Middle frontal gyrus (tissue), 1 donor: ENCODE measurements at regions not wholly inside any gene's neighbourhood (a gene's known extent, or its start where the extent isn't known, plus 50 kb on each side); places are given as distances from the start of the nearest gene placed in this dataset.
A peak's percentile ranks its signal among the peaks of the same experiment; 100 is the strongest.
"Not testable (repeated sequence)": the region's sequence is repeated elsewhere in the genome, so short reads cannot be mapped to it uniquely, and the experiment has no call there.

Experiments
- DNase-seq: peaks from one replicate; pipeline ENCODE4 v3.0.0-alpha.2; 2015; ENCODE audit warnings: low spot score; ENCODE audit errors: extremely low spot score

DNA sequence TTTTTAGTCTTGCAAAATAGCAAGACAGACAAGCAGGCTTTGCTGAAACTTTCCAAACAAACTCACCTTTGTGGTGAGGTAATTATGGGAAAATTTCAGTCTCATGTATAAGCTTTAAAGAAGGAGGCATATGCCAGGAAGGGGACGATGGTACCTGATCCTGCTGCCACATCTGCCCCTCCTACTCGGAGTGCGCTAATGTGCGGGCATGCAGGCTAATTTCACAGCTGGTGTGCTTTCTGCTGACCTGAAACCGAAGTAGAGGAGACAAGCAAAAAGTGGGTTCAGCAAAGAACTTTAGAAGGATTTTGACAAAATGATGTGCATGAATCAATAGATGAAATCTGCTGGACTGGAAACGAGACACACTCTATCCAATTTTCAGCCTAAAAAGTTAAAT, 117.1 kb upstream of the IRX4 start:
- no peak for DNase-seq

DNA sequence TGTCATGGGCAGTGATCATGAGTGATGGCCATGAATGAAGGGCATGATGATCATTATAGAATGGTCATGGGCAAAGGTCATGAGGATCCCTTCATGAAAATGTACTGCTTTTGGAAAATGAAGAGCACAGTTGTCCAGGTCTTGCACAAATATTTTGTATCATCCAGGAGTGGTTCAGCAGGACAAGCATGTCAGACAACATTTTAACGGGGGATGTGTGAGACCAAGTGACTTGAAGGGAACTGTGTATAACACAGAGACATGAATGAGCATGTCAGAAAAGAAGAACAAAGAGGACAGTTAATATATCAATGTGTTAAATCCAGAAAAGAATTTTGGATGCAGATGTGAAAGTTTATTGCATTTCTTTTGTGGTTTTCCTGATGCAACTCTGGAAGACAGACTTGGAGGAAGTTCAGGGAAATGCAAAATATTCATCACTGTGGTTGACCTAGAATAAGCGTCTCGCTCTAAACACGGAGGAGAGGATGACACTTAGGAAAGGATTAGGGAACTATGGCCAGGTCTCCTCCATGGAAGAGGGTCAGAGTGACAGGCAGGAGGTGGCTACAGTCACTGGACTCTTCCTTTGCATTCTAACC, 116.1 kb upstream of the IRX4 start:
- no peak for DNase-seq

DNA sequence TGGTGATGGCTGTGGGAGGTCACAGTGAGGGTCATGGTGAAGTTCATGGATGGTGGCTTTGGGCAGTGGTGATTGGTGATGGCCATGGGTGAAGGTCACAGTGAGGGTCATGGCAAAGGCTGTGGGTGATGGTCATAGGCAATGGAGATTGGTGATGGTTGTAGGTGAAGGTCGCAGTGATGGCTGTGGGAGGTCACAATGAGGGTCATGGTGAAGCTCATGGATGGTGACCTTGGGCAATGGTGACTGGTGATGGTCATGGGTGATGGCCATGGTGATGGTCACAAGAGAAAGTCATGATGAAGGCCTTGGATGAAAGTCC, 115.6 kb upstream of the IRX4 start:
- DNase-seq: no peak

DNA sequence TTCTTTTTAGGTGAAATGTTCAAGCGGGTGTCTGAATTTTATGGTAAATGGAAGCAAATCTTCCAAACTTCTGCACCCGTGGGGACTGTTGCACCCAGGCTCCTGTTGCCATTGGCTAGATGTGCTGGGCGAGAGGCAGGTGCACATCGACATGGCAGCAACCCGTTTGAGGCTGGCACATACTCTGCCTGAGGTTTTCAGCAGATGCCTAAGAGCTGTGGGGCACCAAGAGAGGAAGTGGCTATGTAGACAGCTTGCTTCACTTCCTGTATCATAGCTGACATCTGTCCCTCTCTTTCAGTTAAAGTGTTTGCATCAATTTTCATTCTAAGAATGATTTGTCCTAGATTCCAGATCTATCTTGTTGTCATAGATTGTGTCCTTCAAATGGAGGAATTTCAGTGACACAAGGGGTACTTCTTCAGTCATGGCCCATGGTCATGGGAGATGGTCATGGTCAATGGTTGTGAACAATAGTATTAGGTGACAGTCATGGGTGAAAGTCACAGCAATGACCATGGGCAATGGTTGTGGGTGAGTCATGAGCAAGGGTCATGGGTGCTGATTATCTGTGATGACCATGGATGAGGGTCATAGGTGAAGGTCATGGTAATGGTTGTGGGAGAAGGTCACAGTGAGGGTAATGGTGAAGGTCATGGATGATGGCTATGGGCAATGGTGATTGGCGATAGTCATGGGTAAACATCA, 115.1 kb upstream of the IRX4 start:
- DNase-seq: no peak

DNA sequence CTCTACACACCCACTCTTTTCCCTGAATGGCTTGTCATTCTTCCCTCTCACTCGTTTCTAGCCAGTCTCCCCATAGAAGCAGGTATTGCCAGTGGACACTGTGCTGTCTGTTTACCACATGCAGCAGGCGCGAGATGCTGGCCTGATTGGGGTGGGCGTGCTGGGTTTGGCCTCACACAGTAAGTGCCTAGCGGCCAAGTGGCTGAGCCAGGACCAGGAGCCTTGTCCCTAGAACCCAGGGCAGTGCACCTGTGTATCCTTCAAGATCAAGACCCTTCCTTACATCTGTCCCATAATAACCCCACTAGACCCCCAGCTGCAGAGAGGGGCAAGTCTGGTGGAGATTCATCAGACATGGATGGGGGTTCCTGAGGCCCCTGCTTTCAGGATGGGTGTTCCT, 112.8 kb upstream of the IRX4 start:
- no peak for DNase-seq

DNA sequence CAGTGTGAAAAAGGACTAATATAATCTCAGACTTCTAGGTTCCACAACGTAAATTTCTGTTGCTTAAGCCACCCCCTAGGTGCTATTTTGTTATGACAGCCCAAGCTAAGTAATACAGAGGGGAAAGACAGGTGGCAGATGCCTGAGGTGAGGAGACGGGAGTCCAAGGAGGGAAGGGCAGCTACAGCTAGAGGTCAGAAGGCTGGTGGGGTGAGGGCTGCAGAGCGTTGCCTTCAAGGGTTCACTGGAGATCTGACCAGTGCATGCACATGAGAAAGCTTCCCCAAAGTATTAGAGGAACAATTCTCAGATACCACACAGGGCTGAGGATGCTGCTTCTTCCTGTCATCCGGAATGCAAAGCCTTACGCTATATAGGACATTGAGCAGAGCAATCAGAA, 104.7 kb upstream of the IRX4 start:
- no peak for DNase-seq

DNA sequence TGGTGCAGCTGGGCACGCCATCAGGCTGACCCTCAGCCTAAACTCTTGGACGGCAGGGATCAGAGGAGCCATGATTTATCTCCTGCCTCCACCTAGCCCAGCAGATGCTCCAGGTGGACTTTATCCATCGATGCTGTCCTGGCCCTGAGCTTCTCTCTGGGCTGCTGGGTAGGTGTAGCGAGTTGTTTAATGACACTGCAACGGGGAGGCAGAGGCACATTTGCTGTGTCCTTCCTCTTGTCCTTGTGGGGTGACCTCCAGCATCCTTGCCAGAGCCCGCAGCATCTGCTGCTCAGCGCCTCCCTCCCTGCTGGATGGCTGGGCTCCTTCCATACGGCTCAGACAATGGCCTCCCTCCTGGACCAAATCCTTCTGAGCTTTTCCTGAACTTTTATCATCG, 103.1 kb upstream of the IRX4 start:
- no peak for DNase-seq

DNA sequence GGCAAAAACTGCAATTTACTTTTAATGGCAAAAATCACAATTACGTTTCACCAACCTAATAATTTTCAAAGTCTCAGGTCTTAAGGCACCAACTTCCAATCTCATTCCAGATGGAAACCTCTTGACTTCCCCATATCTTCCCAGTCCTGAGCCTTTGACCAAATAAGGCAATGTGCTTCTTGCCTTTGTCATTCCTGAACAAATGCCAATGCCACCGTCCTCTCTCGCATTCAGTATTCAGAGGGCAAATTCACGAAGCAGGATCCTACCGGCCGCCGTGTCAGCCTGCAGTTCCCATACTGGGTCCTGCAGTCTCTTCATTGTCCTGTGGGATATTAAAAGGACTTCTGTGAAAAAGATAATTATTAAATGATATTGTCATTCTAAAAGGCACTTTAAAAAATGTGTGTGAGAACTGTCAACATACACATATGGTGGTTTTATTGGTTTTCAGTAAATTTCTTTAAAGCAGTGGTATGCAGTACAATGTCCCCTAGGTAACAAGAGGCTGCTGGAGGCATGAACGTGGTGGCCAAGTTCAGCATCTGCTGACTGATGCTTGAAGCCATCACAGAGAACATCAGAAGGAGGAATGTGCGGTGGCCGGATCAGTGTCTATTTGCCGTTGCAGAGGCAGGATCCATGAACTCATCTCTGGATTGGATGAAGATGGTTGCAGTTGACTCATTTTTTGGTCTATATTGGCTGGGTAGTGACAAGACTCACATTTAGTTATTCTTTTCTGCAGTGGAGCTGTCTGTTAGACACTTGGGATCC, 101.4 kb upstream of the IRX4 start:
- no peak for DNase-seq

DNA sequence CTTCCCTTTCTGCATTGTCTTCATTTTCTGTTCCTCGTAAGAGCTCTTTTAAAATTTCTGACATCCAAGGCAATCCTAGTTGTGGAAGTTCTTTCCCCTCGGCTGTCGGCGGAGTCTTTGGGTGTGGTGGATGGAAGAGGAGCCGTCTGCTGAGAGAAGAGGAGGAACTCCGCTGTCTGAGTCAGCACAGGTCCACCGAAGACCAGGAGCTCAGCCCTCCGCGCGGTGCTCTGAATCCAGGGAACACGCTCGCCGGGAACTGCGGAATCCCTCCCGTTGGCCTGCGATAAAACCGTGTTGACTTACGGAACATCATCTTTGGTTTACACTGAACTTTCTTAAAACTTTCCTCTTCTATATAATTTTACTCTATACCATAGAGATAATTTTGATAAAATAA, 100.7 kb upstream of the IRX4 start:
- no peak for DNase-seq

DNA sequence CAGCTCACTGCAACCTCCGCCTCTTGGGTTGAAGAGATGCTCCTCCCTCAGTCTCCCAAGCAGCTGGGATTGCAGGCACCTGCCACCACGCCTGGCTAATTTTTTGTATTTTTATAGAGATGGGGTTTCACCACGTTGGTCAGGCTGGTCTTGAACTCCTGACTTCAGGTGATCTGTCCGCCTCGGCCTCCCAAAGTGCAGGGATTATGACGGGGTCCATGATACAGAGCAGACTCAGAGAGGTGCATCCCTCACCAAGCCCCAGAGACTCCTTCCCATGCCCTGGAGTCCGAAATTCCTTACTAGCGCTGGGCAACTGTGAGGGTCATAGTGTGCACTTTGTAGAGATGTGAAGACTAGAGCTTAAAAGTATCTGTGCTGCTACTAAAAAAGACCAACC, 99.8 kb upstream of the IRX4 start:
- not testable (repeated sequence) for DNase-seq

DNA sequence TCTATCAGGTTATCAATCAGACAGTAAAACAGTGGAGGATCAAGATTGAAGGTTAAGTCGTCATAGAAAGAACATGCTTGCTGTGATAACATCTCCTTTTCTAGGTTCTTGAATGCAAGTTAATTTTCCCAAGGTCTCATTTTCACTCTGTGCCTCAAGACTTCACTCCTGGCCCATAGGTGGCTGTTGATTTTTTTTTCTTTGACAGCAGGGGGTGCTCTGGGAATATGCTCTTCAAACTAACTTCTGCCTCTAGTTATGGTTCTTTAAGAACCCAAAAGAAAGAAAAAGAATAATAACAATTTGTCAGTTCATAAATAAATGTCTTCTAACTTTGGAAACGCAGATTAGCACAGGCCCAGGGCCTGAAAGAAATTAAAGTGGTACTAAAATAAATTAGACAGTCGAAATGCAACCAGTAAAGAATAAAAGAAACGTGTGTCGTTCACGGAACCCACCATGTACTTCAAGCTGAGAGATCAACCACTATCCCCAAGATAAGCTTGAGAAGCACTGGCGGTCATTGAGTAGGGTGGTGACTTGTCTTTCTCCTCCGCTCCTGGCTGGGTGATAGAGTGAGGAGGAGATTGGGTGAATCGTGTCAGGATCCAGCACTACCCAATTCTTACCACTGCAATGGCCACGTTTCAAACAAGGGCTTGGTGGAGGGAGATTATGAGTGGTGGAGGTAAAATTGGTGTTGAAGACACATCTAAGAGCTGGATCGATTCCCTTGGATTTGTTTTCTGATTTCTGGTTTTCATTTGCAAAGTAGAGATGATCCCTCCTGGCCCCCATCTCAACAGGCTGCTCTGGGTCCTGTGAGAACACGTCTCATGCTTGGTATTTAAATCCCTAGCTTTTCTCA, 93.4 kb upstream of the IRX4 start:
- no peak for DNase-seq

DNA sequence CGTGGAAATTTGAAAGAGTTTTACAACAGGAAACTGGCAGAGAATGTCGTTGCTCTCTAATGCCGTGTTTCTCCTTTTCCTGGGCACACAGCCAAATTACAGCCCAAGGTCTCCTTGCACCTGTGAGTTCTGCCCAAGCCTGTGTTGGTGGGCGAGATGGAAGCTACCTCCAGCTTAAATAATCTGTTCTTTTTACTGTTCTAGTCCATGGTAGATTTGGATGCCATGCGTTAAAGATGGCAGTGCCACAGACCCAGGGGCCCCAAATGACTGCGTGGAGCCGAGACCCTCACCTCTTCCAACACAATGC, 92.6 kb upstream of the IRX4 start:
- no peak for DNase-seq

DNA sequence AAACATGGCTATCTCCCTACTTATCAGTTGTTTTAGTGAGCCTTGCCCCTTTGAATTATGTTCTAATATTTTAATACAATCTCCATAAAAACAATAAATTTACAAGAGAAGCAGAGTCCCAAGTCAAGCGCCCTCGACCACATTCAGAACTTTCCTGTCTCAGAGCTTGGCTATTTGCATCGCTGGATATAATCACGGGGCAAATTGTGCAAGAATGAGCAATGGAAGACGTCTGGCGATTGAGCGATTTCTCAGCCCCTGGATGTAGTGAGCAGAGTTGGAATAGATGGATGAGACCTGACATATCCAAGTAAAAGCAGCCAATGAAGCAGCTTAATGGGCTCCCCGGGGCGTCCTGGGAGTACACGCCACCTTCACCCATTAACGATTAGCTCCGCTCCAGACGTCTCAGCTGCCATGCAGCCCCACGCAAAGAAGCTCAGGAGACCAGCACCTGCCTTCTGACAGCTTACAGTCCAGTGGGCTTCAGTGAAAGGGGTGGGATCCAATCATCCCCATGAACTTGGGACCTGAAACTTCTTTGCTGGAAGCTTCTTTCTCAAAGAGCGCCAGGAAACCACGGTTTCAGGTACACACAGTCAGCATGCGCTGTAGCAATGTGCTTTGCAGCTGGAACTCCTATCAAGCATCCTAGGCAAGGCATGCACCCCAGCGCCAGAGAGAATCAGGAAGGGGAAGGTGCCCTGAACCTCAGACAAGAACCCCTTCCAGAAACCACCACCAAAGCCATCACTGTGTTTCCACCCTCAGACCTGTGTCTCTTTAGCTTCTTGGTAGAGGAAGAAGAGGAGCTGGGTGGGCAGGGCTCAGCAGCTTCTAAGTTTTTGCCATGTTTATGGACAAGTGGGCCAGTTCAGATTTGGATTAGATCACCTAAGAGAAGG, 92.0 kb upstream of the IRX4 start:
- no peak for DNase-seq

DNA sequence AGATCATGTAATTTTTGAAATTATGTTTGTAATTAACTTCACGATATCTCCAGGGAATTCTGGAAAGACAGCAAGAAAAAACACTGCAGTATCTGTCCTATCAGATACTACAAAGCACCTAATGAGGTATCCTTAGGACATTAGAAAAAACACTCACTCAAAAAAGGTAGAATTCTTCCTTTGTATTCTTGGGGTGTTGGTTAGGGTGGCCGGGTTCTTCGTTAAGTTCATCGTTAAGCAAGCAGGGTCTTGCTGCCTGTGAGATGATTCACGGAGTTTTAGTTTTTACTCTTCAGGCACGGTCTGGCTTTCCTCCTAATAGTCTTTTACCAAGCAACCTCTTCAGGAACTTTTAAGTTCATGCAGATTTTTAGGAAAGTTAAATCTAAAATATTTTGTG, 91.4 kb upstream of the IRX4 start:
- DNase-seq: no peak

DNA sequence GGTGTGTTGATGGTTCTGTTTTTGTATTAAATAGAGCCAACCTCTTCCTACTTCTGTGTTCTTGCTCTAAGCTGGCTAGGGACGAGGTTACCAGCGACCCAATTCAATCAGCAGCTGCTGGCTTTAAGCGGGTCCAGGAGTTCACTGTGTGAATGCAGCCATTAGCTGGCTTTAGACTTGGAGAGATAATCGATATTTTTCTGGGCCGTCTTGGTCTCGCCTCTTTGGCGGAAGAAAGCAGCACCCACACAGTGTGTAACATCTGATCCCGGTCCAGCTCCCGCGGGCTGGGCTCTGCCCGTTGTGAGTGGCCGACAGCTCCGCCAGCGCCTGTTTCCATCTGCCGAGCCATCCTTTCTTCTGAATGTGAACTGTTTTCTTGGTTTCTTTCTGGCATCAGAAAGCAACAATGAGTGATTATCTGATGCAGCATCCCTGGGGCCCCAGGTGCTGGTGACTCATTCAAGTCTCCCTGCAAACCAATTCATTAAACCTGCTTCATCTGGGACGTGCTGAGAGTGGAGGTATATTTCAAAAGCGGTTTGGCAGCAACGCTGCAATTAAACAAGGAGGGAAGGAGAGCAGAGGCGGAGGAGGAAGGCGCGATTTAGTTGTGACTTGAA, 90.8 kb upstream of the IRX4 start:
- peak; percentile 3 for DNase-seq

DNA sequence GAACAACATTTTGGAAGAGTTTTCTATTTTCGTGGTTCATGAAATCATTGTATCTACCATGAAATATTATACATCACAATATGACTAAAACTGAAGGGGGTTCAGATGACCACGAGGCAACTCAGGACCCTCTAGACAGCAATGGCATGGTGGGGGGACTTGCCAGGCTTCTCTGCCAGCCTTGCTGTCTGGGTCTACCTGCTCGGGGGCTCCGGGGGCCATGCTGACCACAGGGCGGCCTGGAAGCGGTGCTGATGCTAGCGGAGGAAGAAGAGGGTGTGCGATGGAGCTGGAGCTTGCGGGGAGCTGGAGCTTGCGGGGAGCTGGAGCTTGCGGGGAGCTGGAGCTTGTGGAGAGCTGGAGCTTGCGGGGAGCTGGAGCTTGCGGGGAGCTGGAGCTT, 89.2 kb upstream of the IRX4 start:
- DNase-seq: no peak

DNA sequence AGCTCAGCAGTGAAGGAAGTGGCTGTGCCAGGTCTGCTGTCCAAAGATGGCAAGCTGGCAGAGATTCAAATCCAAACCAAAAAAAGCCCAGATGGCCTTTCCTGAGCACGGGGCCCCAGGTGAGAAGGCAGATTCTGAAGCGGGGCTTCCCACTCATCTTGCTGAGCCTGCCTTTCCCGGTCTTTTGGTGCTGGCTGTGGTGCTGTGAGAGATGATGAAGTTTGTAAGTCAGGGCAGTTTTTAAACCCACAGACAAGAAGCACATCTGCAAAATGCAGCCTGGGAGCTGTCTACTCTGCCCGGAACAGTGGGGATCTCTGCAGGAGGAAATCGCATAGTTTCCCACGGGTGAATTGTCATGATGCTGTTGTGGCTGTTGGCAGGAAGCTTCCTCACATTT, 85.0 kb upstream of the IRX4 start:
- DNase-seq: no peak

DNA sequence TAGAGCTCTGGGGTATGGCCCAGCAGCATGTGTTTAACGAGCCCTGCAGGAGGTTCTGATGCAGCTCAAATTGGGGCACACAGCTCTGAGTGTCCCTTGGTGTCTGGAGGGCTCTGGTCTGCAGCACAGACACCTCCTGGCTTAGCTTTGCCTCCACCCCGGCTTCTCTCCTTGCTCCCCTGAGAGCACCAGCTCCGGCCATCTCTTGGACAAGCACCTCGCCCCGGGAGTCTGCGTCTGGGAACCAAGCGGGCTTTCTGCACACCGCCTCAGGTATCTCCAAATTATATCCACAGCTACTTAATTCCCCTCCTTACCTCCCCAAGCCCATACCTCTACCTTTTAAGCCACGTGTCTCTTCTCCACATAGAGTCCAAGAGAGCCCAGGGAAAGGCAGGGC, 83.7 kb upstream of the IRX4 start:
- DNase-seq: no peak

DNA sequence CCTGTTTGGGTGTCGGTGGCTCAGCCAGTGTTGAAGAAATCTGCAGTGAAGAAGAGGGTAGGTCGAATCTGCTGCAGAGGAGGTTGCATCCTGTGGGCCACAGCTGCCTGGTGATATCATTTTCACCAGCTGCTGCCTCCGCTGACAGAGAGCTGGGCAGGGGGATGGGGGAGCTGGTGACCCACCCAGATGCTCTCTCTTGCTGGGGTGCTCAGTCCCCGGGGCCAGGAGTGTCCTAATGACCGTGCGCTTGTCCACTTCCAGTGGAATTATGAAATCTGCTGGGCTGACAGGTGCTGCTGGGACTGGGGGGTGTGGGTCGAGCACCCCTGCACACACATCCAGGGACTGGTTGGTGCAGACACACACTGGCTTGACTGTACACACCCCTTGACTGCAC, 83.2 kb upstream of the IRX4 start:
- DNase-seq: no peak

DNA sequence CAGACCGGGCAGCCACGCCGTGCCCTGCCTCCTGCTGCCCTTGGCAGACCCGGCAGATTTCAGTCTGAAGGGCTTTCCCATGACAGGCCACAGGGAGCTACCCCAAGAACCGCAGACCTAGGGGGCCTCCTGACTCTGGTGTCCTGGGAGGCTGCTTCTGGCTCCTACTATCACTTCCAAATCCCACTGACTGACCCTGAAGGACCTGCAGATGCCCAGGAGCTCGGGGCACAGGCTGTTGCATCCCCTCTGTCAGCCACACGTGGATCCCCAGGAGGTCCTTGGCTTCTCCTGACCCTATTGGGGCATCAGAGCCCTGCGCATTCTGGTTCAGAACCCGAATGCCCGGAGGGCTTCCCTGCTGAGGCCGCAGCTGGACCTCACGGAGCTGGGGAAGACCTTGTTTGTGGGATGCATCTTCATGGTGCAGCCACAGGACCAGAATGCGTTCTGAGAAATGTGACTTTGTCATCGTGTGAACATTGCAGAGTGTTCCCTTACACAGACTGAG, 81.3 kb upstream of the IRX4 start:
- no peak for DNase-seq
